ENCODE measurements at regions not wholly inside any gene's neighbourhood (a gene's known extent, or its start where the extent isn't known, plus 50 kb on each side); places are given as distances from the start of the nearest gene placed in this dataset.

GRCh38 chr22:47965896-47966295 lies 1203.4 kb downstream of the TBC1D22A start:
- in situ Hi-C loops (cut with MboI; ENCODE audit: low pct_unique_long_range_greater_than_20kb in 2 of 9, low sequenced_read_pairs in 9 of 9, unreplicated experiment in 9 of 9), result no loop called here
- no peak for ATAC-seq (replicated peaks in 6 of 8)
- Histone ChIP-seq H3K4me3 (no peak overlapping the region), H3K27ac (no peak overlapping the region), H3K4me1 (replicated peaks in 1 of 2) (no peaks in the 10 kb centered on the region)
- 20 to 100% (median 60%) methylated on average over 1 to 2 of the region's 3 CpGs; no CpG with 5 or more reads in 3 of the 10 experiments for WGBS, 10 experiments

GRCh38 chr22:47965066-47965465 lies 1202.6 kb downstream of the TBC1D22A start:
- H3K27ac ChIP-seq, result no peak overlapping the region
- no peaks in the 10 kb centered on the region for H3K4me1 ChIP-seq (replicated peaks in 1 of 2)
- ATAC-seq (replicated peaks in 6 of 8), result no peak
- in situ Hi-C loops (cut with MboI; ENCODE audit: low pct_unique_long_range_greater_than_20kb in 2 of 9, low sequenced_read_pairs in 9 of 9, unreplicated experiment in 9 of 9), result no loop called here
- 30 to 87% (median 61%) methylated on average over 1 to 6 of the region's 6 CpGs; no CpG with 5 or more reads in 4 of the 10 experiments for WGBS, 10 experiments
- H3K4me3 ChIP-seq, result no peak overlapping the region

GRCh38 chr22:47963660-47964059 lies 1201.2 kb downstream of the TBC1D22A start:
- in situ Hi-C loops (cut with MboI; ENCODE audit: low pct_unique_long_range_greater_than_20kb in 2 of 9, low sequenced_read_pairs in 9 of 9, unreplicated experiment in 9 of 9), result no loop called here
- Histone ChIP-seq H3K4me3 (no peak overlapping the region), H3K27ac (no peak overlapping the region), H3K4me1 (replicated peaks in 1 of 2) (no peaks in the 10 kb centered on the region)
- 27 to 97% (median 50%) methylated on average over 2 to 6 of the region's 6 CpGs; no CpG with 5 or more reads in 2 of the 10 experiments for WGBS, 10 experiments
- ATAC-seq (replicated peaks in 6 of 8), result no peak

DNA sequence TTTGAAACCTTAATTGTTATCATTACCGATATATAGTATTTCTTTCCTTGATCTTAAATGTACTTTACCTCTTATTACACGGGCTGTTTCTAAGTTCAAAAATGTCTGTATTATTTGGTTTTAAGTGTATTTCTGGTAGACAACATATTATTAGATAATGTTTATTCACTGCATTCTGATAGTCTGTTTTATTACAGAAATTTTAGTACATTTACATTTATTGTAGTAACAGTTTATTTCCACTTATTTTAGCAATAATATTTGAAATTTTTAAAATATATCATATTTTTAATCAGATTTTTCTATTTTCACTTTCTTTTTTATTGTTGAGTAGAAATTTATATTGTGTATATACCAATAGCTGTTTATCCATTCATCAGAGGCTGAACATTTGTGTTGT lies 1195.2 kb downstream of the TBC1D22A start:
- in situ Hi-C loops (cut with MboI; ENCODE audit: low pct_unique_long_range_greater_than_20kb in 2 of 9, low sequenced_read_pairs in 9 of 9, unreplicated experiment in 9 of 9), result no loop called here
- 18 to 91% (median 55%) methylated on average over 1 to 2 of the region's 2 CpGs for WGBS, 10 experiments

DNA sequence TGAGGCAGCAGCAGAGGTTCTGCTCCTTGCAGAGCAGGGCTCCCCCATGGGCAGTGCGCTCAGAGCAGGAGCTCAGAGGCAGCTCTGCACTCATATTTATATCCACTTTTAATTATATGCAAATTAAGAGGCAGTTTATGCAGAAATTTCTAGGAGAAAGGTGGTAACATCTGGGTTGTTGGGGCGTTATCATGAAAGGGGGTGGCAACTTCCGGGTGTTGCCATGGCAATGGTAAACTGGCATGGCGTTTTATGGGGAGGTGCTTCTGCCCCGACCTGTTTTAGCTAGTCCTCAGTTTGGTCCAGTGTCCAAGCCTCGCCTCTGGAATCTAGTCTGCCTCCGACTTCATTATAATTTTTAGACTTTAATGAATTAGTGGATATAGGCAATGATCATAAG lies 1191.7 kb downstream of the TBC1D22A start:
- in situ Hi-C loops (cut with MboI; ENCODE audit: low pct_unique_long_range_greater_than_20kb in 2 of 9, low sequenced_read_pairs in 9 of 9, unreplicated experiment in 9 of 9), result no loop called here
- Histone ChIP-seq H3K4me1 (replicated peaks in 1 of 2) (no peaks in the 10 kb centered on the region), H3K27ac (no peak overlapping the region), H3K4me3 (no peak overlapping the region)
- ATAC-seq (replicated peaks in 6 of 8), result no peak
- 8 to 90% (median 44%) methylated on average over 2 to 7 of the region's 7 CpGs; no CpG with 5 or more reads in 2 of the 10 experiments for WGBS, 10 experiments

More for the DNA sequence above, 1195.2 kb downstream of the TBC1D22A start:
- H3K27ac ChIP-seq, result no peak overlapping the region
- no peak for ATAC-seq (replicated peaks in 6 of 8)
- H3K4me1 ChIP-seq (replicated peaks in 1 of 2), result no peaks in the 10 kb centered on the region
- no peak overlapping the region for H3K4me3 ChIP-seq

GRCh38 chr22:47944941-47945340 lies 1182.5 kb downstream of the TBC1D22A start:
- no peak for ATAC-seq (replicated peaks in 6 of 8)
- H3K4me3 ChIP-seq, result no peak overlapping the region
- in situ Hi-C loops (cut with MboI; ENCODE audit: low pct_unique_long_range_greater_than_20kb in 2 of 9, low sequenced_read_pairs in 9 of 9, unreplicated experiment in 9 of 9), result no loop called here
- 0 to 93% (median 40%) methylated on average over 1 to 3 of the region's 6 CpGs; no CpG with 5 or more reads in 5 of the 10 experiments for WGBS, 10 experiments
- H3K4me1 ChIP-seq (replicated peaks in 1 of 2), result no peaks in the 10 kb centered on the region
- H3K27ac ChIP-seq, result no peak overlapping the region

DNA sequence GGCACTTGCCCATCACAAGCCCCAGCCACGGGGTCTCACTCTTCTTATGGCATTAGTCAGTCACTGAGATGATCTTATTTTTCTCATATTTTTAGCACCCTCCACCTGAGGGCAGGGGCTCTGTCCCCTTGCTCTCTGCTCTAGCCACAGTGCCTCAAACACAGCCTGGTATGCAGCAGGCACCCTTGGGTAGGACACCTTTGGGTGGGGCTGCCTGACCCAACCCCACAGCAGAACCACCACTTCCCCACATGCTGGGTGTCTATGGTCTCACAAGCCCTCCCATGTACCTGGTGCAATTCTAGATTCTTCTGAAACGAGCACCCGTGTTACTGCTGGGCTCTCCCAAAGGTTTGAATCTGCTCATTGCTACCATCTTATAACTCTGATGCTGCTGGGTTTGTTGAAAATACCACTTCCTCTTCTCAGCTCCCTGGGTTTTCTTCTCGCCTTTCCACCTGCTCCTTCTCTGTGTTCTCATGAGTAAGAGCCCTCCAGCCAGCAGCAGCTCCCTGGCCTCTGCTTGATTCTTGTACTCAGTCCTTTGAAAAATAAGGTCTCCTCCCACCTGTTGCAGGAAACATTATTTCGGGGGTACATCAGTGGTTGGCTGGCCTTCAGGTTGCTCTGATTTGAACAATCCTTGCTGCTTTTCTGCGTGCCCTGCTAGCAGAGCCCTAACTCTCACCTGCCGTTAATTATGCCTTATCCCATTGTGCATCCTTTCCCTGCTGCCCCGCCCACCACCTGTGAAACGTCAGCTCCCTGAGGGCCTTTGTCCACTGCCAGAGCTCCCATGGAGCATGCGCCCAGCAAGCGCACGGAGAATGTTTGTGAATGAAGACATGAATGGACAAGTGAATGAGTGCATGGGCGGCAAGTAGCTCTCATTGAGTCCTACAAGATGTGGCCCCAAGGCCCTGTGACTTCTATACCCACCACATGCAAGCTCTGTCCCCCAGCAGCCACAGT lies 1181.6 kb downstream of the TBC1D22A start:
- 25 to 87% (median 40%) methylated on average over 1 to 11 of the region's 13 CpGs for WGBS, 10 experiments
- Histone ChIP-seq H3K27ac (no peak overlapping the region), H3K4me1 (replicated peaks in 1 of 2) (no peaks in the 10 kb centered on the region), H3K4me3 (no peak overlapping the region)
- ATAC-seq (replicated peaks in 6 of 8), result no peak
- in situ Hi-C loops (cut with MboI; ENCODE audit: low pct_unique_long_range_greater_than_20kb in 2 of 9, low sequenced_read_pairs in 9 of 9, unreplicated experiment in 9 of 9), result no loop called here

GRCh38 chr22:47940211-47940610 lies 1177.8 kb downstream of the TBC1D22A start:
- WGBS, 10 experiments, result 29 to 100% (median 91%) methylated on average over 1 to 3 of the region's 6 CpGs; no CpG with 5 or more reads in 2 of the 10 experiments
- no peak for ATAC-seq (replicated peaks in 6 of 8)
- in situ Hi-C loops (cut with MboI; ENCODE audit: low pct_unique_long_range_greater_than_20kb in 2 of 9, low sequenced_read_pairs in 9 of 9, unreplicated experiment in 9 of 9), result no loop called here
- Histone ChIP-seq H3K27ac (no peak overlapping the region), H3K4me1 (replicated peaks in 1 of 2) (no peaks in the 10 kb centered on the region), H3K4me3 (no peak overlapping the region)

GRCh38 chr22:47933891-47934290 lies 1171.4 kb downstream of the TBC1D22A start:
- WGBS, 10 experiments, result 79% methylated on average over 2 of the region's 3 CpGs; no CpG with 5 or more reads in 9 of the 10 experiments
- H3K27ac ChIP-seq, result no peak overlapping the region
- no peak overlapping the region for H3K4me3 ChIP-seq
- ATAC-seq (replicated peaks in 6 of 8), result no peak
- in situ Hi-C loops (cut with MboI; ENCODE audit: low pct_unique_long_range_greater_than_20kb in 2 of 9, low sequenced_read_pairs in 9 of 9, unreplicated experiment in 9 of 9), result no loop called here
- H3K4me1 ChIP-seq (replicated peaks in 1 of 2), result no peaks in the 10 kb centered on the region

- H3K4me1 ChIP-seq (replicated peaks in 1 of 2), result no peaks in the 10 kb centered on the region
- no peak overlapping the region for H3K4me3 ChIP-seq
- WGBS, 10 experiments, result 0 to 73% (median 10%) methylated on average over 1 to 3 of the region's 4 CpGs; no CpG with 5 or more reads in 4 of the 10 experiments
- no peak for ATAC-seq (replicated peaks in 6 of 8)
- H3K27ac ChIP-seq, result no peak overlapping the region
- in situ Hi-C loops (cut with MboI; ENCODE audit: low pct_unique_long_range_greater_than_20kb in 2 of 9, low sequenced_read_pairs in 9 of 9, unreplicated experiment in 9 of 9), result no loop called here
Measured at GRCh38 chr22:47933226-47933625, 1170.8 kb downstream of the TBC1D22A start.

- Histone ChIP-seq H3K27ac (no peak overlapping the region), H3K4me1 (replicated peaks in 1 of 2) (no peaks in the 10 kb centered on the region), H3K4me3 (no peak overlapping the region)
- in situ Hi-C loops (cut with MboI; ENCODE audit: low pct_unique_long_range_greater_than_20kb in 2 of 9, low sequenced_read_pairs in 9 of 9, unreplicated experiment in 9 of 9), result no loop called here
- no peak for ATAC-seq (replicated peaks in 6 of 8)
- 10 to 100% (median 37%) methylated on average over 1 to 4 of the region's 4 CpGs; no CpG with 5 or more reads in 2 of the 10 experiments for WGBS, 10 experiments
Measured at GRCh38 chr22:47929646-47930185, 1167.3 kb downstream of the TBC1D22A start.

DNA sequence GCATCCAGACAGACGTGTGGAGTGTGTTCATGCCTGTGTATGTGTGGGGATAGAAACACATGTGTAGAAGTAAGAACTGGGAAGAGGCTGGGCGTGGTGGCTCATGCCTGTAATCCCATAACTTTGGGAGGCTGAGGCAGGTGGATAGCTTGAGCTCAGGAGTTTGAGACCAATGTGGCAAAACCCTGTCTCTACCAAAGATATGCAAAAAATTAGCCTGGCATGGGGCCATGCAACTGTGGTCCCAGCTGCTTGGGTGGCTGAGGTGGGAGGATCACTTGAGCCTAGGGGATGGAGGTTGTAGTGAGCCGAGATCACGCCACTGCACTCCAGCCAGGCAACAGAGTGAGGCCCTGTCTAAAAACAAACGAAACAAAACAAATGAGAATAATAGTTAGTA lies 1166.6 kb downstream of the TBC1D22A start:
- 14 to 80% (median 27%) methylated on average over 1 to 5 of the region's 5 CpGs; no CpG with 5 or more reads in 3 of the 10 experiments for WGBS, 10 experiments
- in situ Hi-C loops (cut with MboI; ENCODE audit: low pct_unique_long_range_greater_than_20kb in 2 of 9, low sequenced_read_pairs in 9 of 9, unreplicated experiment in 9 of 9), result no loop called here

DNA sequence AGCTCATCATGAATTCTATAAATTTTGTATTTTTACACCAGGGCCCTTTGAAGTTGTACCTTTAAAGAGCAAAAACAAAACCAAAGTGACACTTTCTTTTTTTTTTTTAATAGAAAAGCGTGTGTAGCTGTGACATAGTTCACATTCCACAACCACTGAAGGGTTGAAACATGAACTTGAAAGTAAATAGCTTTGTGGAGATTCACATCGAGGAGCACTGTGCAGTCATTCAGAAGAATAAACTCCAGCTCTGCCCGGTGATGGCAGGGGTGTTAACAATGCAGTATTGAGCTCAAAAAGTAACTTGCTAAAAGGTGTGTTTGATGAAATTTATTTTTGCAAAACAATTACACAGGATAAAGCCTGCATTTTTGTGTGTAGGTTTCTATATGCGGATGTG lies 1166.2 kb downstream of the TBC1D22A start:
- no peak for ATAC-seq (replicated peaks in 6 of 8)

More for the DNA sequence above, 1166.6 kb downstream of the TBC1D22A start:
- no peak overlapping the region for H3K4me3 ChIP-seq
- ATAC-seq (replicated peaks in 6 of 8), result no peak
- no peak overlapping the region for H3K27ac ChIP-seq
- no peaks in the 10 kb centered on the region for H3K4me1 ChIP-seq (replicated peaks in 1 of 2)

More for the DNA sequence above, 1166.2 kb downstream of the TBC1D22A start:
- WGBS, 10 experiments, result 0 to 72% (median 41%) methylated on average over 1 to 4 of the region's 4 CpGs; no CpG with 5 or more reads in 3 of the 10 experiments
- in situ Hi-C loops (cut with MboI; ENCODE audit: low pct_unique_long_range_greater_than_20kb in 2 of 9, low sequenced_read_pairs in 9 of 9, unreplicated experiment in 9 of 9), result no loop called here
- Histone ChIP-seq H3K4me3 (no peak overlapping the region), H3K4me1 (replicated peaks in 1 of 2) (no peaks in the 10 kb centered on the region), H3K27ac (no peak overlapping the region)
